ENCODE measurements at regions not wholly inside any gene's neighbourhood (a gene's known extent, or its start where the extent isn't known, plus 50 kb on each side); places are given as distances from the start of the nearest gene placed in this dataset.

DNA sequence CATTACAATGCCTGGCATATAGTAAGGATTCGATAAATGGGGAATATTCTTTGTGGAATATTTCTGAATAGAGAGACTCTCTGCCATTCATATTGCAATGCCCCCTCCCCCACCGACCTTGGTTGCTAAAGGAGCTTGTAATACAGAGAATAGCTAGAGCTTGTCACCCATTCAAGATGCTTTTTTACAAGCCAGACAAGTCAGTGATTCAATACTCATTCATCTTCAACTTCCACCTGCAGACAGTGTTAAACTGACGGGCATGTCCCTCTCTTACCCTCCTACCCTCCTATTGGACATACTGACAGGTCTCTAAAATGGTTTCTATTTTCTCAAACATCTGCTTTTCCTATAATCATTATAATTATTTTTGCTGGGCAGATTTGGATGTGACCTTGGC lies 257.4 kb downstream of the KCNJ2 start:
- no peaks in the 10 kb centered on the region for H3K9me3 ChIP-seq (ENCODE audit: insufficient read depth, low read depth, low read length)

DNA sequence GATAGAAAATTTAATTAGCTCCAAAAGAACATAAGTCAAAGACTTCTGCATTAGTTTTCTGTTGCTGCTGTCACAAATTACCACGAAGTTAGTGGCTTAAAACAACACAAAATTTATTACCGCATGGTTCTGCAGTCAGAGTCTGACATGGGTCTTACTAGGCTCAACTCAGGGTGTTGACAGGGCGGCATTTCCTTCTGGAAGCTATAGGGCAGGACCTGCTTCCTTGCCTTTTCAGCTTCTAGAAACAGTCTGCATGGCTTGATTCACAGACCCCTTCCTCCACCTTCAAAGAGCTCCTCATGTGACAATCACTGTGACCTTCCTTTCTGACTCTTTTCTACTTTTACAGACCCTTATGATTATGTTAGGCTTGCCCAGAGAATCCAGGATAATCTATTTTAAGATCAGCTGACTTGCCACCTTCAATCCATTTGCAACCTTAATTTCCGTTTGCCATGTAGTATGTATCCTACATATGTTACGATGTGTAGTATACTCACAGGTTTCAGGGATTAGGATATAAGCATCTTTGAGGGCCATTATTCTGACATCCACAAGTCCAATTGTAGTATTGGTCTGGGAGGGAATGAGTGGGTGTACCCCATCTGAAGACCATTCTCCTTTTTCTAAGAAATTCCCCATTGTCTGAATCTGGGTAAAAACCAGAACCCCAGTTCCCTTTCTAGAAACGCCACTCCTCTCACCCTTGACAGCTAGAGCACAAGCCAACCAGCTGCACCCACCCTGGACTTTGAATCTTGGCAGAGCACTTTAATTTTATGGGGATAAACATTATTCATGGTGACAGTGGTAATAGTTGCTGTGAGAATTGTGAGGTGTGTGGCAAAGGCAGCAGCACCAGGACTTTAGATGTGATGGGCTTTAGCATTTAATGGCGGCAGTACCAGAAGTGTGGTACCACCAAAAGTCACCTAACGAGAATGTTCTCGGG lies 265.5 kb downstream of the KCNJ2 start:
- Histone ChIP-seq H3K18ac (ENCODE audit: low read length) (no peak overlapping the region), H3K79me2 (ENCODE audit: control insufficient read depth, insufficient read depth, low read length, poor library complexity) (no peaks in the 10 kb centered on the region), H2BK5ac (ENCODE audit: low read depth, low read length, poor library complexity) (no peak overlapping the region), H3K4me1 (ENCODE audit: control insufficient read depth in 1 of 2, insufficient read depth in 2 of 2, low read length in 2 of 2) (no peaks in the 10 kb centered on the region), H3K4me2 (ENCODE audit: low read length) (no peak overlapping the region), H3K23ac (ENCODE audit: low read length) (no peak overlapping the region), H3K9me3 (ENCODE audit: insufficient read depth, low read depth, low read length) (no peaks in the 10 kb centered on the region), H2AFZ (ENCODE audit: insufficient read depth, low read length, poor library complexity) (no peak overlapping the region), H4K12ac (ENCODE audit: low read depth, low read length) (no peak overlapping the region), H4K8ac (ENCODE audit: low read depth, low read length) (no peak overlapping the region), H3K9ac (ENCODE audit: low read length) (no peak overlapping the region), H2BK12ac (ENCODE audit: low read length) (no peak overlapping the region), H3K4ac (ENCODE audit: low read depth, low read length) (no peak overlapping the region), H3K79me1 (ENCODE audit: low read length) (no peaks in the 10 kb centered on the region), H3K27ac (ENCODE audit: low read depth, low read length) (no peak overlapping the region), H3K14ac (ENCODE audit: low read length) (no peak overlapping the region), H4K91ac (ENCODE audit: low read depth, low read length) (no peak overlapping the region), H2AK5ac (ENCODE audit: low read length) (no peak overlapping the region), H2BK120ac (ENCODE audit: insufficient read depth, low read length, poor library complexity) (no peak overlapping the region), H3K27me3 (ENCODE audit: insufficient read depth, low read length) (no peaks in the 10 kb centered on the region), H3K36me3 (ENCODE audit: control insufficient read depth in 1 of 2, insufficient read depth in 2 of 2, low read length in 2 of 2) (no peaks in the 10 kb centered on the region), H3K4me3 (ENCODE audit: low read depth, low read length) (no peak overlapping the region)
- WGBS (ENCODE audit: extremely low coverage, insufficient coverage, insufficient read length) = no CpG with 5 or more reads among the region's 9 CpGs
- no peak for DNase-seq

More for the DNA sequence above, 257.4 kb downstream of the KCNJ2 start:
- Histone ChIP-seq H2AFZ (ENCODE audit: insufficient read depth, low read length, poor library complexity) (no peak overlapping the region), H3K79me1 (ENCODE audit: low read length) (no peaks in the 10 kb centered on the region), H4K8ac (ENCODE audit: low read depth, low read length) (no peak overlapping the region), H3K27me3 (ENCODE audit: insufficient read depth, low read length) (no peaks in the 10 kb centered on the region), H3K36me3 (ENCODE audit: control insufficient read depth in 1 of 2, insufficient read depth in 2 of 2, low read length in 2 of 2) (no peaks in the 10 kb centered on the region), H2AK5ac (ENCODE audit: low read length) (no peak overlapping the region), H3K4me3 (ENCODE audit: low read depth, low read length) (no peak overlapping the region), H3K4me1 (ENCODE audit: control insufficient read depth in 1 of 2, insufficient read depth in 2 of 2, low read length in 2 of 2) (peaks cover 0 to under 1% of the 10 kb centered on the region in 2 experiments), H3K4me2 (ENCODE audit: low read length) (no peak overlapping the region), H3K14ac (ENCODE audit: low read length) (no peak overlapping the region), H3K4ac (ENCODE audit: low read depth, low read length) (no peak overlapping the region), H2BK5ac (ENCODE audit: low read depth, low read length, poor library complexity) (no peak overlapping the region), H2BK120ac (ENCODE audit: insufficient read depth, low read length, poor library complexity) (no peak overlapping the region), H2BK12ac (ENCODE audit: low read length) (no peak overlapping the region), H3K9ac (ENCODE audit: low read length) (no peak overlapping the region), H4K91ac (ENCODE audit: low read depth, low read length) (no peak overlapping the region), H3K23ac (ENCODE audit: low read length) (no peak overlapping the region), H3K18ac (ENCODE audit: low read length) (no peak overlapping the region), H4K12ac (ENCODE audit: low read depth, low read length) (no peak overlapping the region), H3K79me2 (ENCODE audit: control insufficient read depth, insufficient read depth, low read length, poor library complexity) (no peaks in the 10 kb centered on the region), H3K27ac (ENCODE audit: low read depth, low read length) (no peak overlapping the region)
- no peak for DNase-seq
- no CpG with 5 or more reads among the region's 3 CpGs for WGBS (ENCODE audit: extremely low coverage, insufficient coverage, insufficient read length)

DNA sequence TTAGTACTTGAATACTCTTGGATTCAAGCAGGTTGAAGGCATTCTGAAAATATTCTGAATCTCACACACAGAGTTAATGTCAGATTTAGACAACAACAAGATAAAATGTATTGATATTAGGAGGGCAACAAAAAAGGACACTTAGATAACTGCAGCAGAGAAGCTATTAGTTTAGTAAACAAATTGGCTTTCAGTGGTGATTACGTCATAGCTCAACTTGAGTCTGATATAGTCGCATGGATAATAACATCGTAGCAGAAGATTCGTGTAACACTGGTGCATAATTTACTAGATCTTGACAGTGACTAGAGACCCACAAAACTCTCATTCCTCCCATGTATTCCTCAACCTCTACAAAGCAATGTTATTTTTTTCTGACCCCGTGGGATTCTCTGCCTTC lies 268.3 kb downstream of the KCNJ2 start:
- Histone ChIP-seq H2BK5ac (ENCODE audit: low read depth, low read length, poor library complexity) (no peak overlapping the region), H2BK12ac (ENCODE audit: low read length) (no peak overlapping the region), H3K79me1 (ENCODE audit: low read length) (no peaks in the 10 kb centered on the region), H3K36me3 (ENCODE audit: control insufficient read depth in 1 of 2, insufficient read depth in 2 of 2, low read length in 2 of 2) (no peaks in the 10 kb centered on the region), H3K4me1 (ENCODE audit: control insufficient read depth in 1 of 2, insufficient read depth in 2 of 2, low read length in 2 of 2) (no peaks in the 10 kb centered on the region), H4K91ac (ENCODE audit: low read depth, low read length) (no peak overlapping the region), H3K27ac (ENCODE audit: low read depth, low read length) (no peak overlapping the region), H3K4me2 (ENCODE audit: low read length) (no peak overlapping the region), H4K8ac (ENCODE audit: low read depth, low read length) (no peak overlapping the region), H3K18ac (ENCODE audit: low read length) (no peak overlapping the region), H3K4ac (ENCODE audit: low read depth, low read length) (no peak overlapping the region), H3K9ac (ENCODE audit: low read length) (no peak overlapping the region), H2BK120ac (ENCODE audit: insufficient read depth, low read length, poor library complexity) (no peak overlapping the region), H3K23ac (ENCODE audit: low read length) (no peak overlapping the region), H3K9me3 (ENCODE audit: insufficient read depth, low read depth, low read length) (no peaks in the 10 kb centered on the region), H3K14ac (ENCODE audit: low read length) (no peak overlapping the region), H3K79me2 (ENCODE audit: control insufficient read depth, insufficient read depth, low read length, poor library complexity) (no peaks in the 10 kb centered on the region), H2AFZ (ENCODE audit: insufficient read depth, low read length, poor library complexity) (no peak overlapping the region), H2AK5ac (ENCODE audit: low read length) (no peak overlapping the region), H4K12ac (ENCODE audit: low read depth, low read length) (no peak overlapping the region), H3K27me3 (ENCODE audit: insufficient read depth, low read length) (no peaks in the 10 kb centered on the region), H3K4me3 (ENCODE audit: low read depth, low read length) (no peak overlapping the region)
- DNase-seq = no peak
- WGBS (ENCODE audit: extremely low coverage, insufficient coverage, insufficient read length) = no CpG with 5 or more reads among the region's 5 CpGs

GRCh38 chr17:70446446-70446845 lies 277.1 kb downstream of the KCNJ2 start:
- Histone ChIP-seq H4K8ac (ENCODE audit: low read depth, low read length) (no peak overlapping the region), H4K91ac (ENCODE audit: low read depth, low read length) (no peak overlapping the region), H3K4me3 (ENCODE audit: low read depth, low read length) (no peak overlapping the region), H2BK12ac (ENCODE audit: low read length) (no peak overlapping the region), H3K9me3 (ENCODE audit: insufficient read depth, low read depth, low read length) (peaks cover 1% of the 10 kb centered on the region), H2BK120ac (ENCODE audit: insufficient read depth, low read length, poor library complexity) (no peak overlapping the region), H2BK5ac (ENCODE audit: low read depth, low read length, poor library complexity) (no peak overlapping the region), H3K36me3 (ENCODE audit: control insufficient read depth in 1 of 2, insufficient read depth in 2 of 2, low read length in 2 of 2) (no peaks in the 10 kb centered on the region), H4K12ac (ENCODE audit: low read depth, low read length) (no peak overlapping the region), H2AK5ac (ENCODE audit: low read length) (no peak overlapping the region), H3K18ac (ENCODE audit: low read length) (no peak overlapping the region), H3K27ac (ENCODE audit: low read depth, low read length) (no peak overlapping the region), H3K79me1 (ENCODE audit: low read length) (no peaks in the 10 kb centered on the region), H3K4ac (ENCODE audit: low read depth, low read length) (no peak overlapping the region), H2AFZ (ENCODE audit: insufficient read depth, low read length, poor library complexity) (no peak overlapping the region), H3K9ac (ENCODE audit: low read length) (no peak overlapping the region), H3K79me2 (ENCODE audit: control insufficient read depth, insufficient read depth, low read length, poor library complexity) (no peaks in the 10 kb centered on the region), H3K27me3 (ENCODE audit: insufficient read depth, low read length) (no peaks in the 10 kb centered on the region), H3K4me1 (ENCODE audit: control insufficient read depth in 1 of 2, insufficient read depth in 2 of 2, low read length in 2 of 2) (no peaks in the 10 kb centered on the region), H3K23ac (ENCODE audit: low read length) (no peak overlapping the region), H3K14ac (ENCODE audit: low read length) (no peak overlapping the region), H3K4me2 (ENCODE audit: low read length) (no peak overlapping the region)
- peak; percentile 50 to 82 for DNase-seq
- no CpG with 5 or more reads among the region's 1 CpG for WGBS (ENCODE audit: extremely low coverage, insufficient coverage, insufficient read length)
